ENCODE measurements at regions not wholly inside any gene's neighbourhood (a gene's known extent, or its start where the extent isn't known, plus 50 kb on each side); places are given as distances from the start of the nearest gene placed in this dataset.
"Not testable (repeated sequence)": the region's sequence is repeated elsewhere in the genome, so short reads cannot be mapped to it uniquely, and the experiment has no call there.

DNA sequence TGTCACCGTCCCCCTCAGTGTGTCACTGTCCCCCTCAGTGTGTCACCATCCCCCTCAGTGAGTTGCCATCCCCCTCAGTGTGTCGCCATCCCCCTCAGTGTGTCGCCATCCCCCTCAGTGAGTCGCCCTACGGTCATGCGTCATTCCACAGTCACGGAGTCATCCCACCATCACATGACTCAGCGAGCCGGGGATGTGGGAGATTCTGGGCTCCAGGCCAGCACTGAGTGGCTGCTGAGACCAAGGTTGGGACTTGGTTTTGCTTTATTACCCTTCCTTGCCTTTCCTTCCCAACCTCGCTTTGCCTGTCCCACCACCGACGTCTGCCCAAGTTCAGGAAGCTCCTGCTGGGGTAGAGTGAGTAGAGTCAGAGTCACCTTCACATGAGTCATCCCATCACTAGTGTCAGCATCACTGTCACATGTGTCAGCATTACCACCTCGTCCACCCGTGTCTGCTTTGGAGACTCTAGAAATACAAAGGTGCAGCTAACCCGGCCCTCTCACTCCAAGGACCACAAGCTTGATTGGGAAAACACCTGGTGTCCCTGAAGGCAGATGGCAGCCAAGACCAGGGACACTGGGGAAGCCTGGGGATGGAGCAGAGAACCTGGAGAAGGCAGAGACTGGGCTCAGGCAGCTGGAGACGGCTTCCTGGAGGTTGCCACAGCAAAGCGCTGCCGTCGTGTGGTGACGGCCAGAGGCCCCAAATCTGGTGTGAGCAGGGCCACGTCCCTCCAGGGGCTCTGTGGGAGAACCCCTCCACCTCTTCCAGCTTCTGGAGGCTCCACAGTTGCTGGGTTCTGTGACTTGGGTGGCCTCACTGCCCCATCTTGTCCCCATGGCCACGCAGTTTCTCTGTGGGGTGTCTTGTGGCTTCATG is 485.2 kb upstream of the SALL3 start:
- Histone ChIP-seq H3K4me3 (ENCODE audit: low read depth in 1 of 5, low read length in 5 of 5) (no peak overlapping the region), H3K9ac (ENCODE audit: low read length in 5 of 5) (no peak overlapping the region), H3K27ac (ENCODE audit: low read depth, low read length) (no peak overlapping the region), H3K36me3 (ENCODE audit: control insufficient read depth in 5 of 5, insufficient read depth in 5 of 5, low read length in 5 of 5) (no peaks in the 10 kb centered on the region), H3K9me3 (ENCODE audit: control insufficient read depth in 5 of 5, low read length in 5 of 5) (peaks cover 0 to 16% (median 9%) of the 10 kb centered on the region in 5 donors), H3K4me1 (ENCODE audit: control insufficient read depth in 5 of 5, insufficient read depth in 5 of 5, low read length in 5 of 5) (no peaks in the 10 kb centered on the region), H3K27me3 (ENCODE audit: control insufficient read depth in 5 of 5, insufficient read depth in 4 of 5, low read length in 5 of 5) (peaks cover 0 to 8% (median 0%) of the 10 kb centered on the region in 5 donors)

DNA sequence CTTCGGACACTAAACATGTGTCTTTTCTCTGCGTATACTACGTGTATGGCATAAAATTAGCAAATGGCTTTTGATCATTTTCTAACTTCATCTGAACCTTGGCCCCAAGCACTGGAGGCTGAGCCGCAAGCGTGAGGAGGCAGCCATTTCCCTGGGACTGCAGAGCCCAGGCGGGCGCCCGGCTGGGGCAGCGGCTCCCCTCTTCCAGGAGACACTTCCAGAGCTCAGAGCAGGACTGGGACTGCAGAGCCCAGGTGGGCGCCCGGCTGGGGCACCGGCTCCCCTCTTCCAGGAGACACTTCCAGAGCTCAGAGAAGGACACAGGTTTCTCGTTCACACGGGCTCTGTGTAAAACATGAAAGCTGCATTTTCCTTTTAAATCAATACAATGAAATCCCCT is 484.1 kb upstream of the SALL3 start:
- Histone ChIP-seq H3K4me3 (ENCODE audit: low read depth in 1 of 5, low read length in 5 of 5) (no peak overlapping the region), H3K27ac (ENCODE audit: low read depth, low read length) (no peak overlapping the region), H3K9ac (ENCODE audit: low read length in 5 of 5) (no peak overlapping the region), H3K4me1 (ENCODE audit: control insufficient read depth in 5 of 5, insufficient read depth in 5 of 5, low read length in 5 of 5) (no peaks in the 10 kb centered on the region), H3K36me3 (ENCODE audit: control insufficient read depth in 5 of 5, insufficient read depth in 5 of 5, low read length in 5 of 5) (no peaks in the 10 kb centered on the region), H3K9me3 (ENCODE audit: control insufficient read depth in 5 of 5, low read length in 5 of 5) (peaks cover 0 to 16% (median 9%) of the 10 kb centered on the region in 5 donors), H3K27me3 (ENCODE audit: control insufficient read depth in 5 of 5, insufficient read depth in 4 of 5, low read length in 5 of 5) (peaks cover 0 to 8% (median 2%) of the 10 kb centered on the region in 5 donors)

DNA sequence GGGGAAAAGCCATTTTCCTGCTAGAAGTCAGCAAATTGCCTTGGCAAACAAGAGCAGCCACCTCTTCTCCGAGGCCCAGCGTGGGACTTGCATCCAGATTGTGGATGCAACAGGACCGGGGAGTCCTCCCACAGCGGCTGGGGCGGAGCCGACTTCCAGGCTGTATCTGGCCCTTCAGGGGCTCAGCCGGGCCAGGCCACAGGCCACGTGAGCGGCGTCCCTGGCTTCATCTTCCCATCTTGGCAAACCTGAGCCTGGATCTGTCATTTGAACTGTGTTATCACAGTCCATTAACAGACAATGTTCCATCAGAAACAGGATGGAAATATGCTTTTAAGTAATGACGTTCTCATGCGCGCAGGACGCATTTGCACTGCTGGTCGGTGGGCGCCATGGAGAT is 483.5 kb upstream of the SALL3 start:
- Histone ChIP-seq H3K9ac (ENCODE audit: low read length in 5 of 5) (no peak overlapping the region), H3K27me3 (ENCODE audit: control insufficient read depth in 5 of 5, insufficient read depth in 4 of 5, low read length in 5 of 5) (peaks cover 0 to 8% (median 2%) of the 10 kb centered on the region in 5 donors), H3K9me3 (ENCODE audit: control insufficient read depth in 5 of 5, low read length in 5 of 5) (peaks cover 0 to 16% (median 9%) of the 10 kb centered on the region in 5 donors), H3K4me1 (ENCODE audit: control insufficient read depth in 5 of 5, insufficient read depth in 5 of 5, low read length in 5 of 5) (no peaks in the 10 kb centered on the region), H3K27ac (ENCODE audit: low read depth, low read length) (no peak overlapping the region), H3K36me3 (ENCODE audit: control insufficient read depth in 5 of 5, insufficient read depth in 5 of 5, low read length in 5 of 5) (no peaks in the 10 kb centered on the region), H3K4me3 (ENCODE audit: low read depth in 1 of 5, low read length in 5 of 5) (no peak overlapping the region)

DNA sequence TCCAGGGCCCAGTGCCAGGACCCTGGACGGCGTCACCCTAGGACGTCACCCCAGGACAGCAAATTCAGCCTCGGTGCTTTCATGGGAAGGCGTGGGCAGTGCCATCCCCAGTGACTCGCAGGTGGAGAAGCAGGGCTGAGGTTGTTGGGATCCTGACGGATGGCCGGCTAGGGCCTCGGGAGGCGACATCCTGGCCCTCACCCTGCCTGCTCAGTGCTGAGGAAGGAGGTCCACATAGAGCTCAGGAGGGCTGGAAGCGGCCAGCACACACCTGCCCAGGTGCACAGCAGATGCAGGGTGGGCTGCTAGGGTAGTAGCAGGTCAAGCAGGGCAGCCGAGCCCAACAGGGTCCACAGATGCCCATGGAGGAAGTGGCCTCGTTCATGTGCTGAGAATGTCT is 482.0 kb upstream of the SALL3 start:
- peaks cover 0 to 14% (median 8%) of the 10 kb centered on the region in 5 donors for H3K9me3 ChIP-seq (ENCODE audit: control insufficient read depth in 5 of 5, low read length in 5 of 5)
- H3K27ac ChIP-seq (ENCODE audit: low read depth, low read length), result no peak overlapping the region
- peaks cover 0 to 8% (median 2%) of the 10 kb centered on the region in 5 donors for H3K27me3 ChIP-seq (ENCODE audit: control insufficient read depth in 5 of 5, insufficient read depth in 4 of 5, low read length in 5 of 5)
- H3K9ac ChIP-seq (ENCODE audit: low read length in 5 of 5), result no peak overlapping the region
- H3K4me1 ChIP-seq (ENCODE audit: control insufficient read depth in 5 of 5, insufficient read depth in 5 of 5, low read length in 5 of 5), result no peaks in the 10 kb centered on the region
- H3K36me3 ChIP-seq (ENCODE audit: control insufficient read depth in 5 of 5, insufficient read depth in 5 of 5, low read length in 5 of 5), result no peaks in the 10 kb centered on the region
- H3K4me3 ChIP-seq (ENCODE audit: low read depth in 1 of 5, low read length in 5 of 5), result no peak overlapping the region

DNA sequence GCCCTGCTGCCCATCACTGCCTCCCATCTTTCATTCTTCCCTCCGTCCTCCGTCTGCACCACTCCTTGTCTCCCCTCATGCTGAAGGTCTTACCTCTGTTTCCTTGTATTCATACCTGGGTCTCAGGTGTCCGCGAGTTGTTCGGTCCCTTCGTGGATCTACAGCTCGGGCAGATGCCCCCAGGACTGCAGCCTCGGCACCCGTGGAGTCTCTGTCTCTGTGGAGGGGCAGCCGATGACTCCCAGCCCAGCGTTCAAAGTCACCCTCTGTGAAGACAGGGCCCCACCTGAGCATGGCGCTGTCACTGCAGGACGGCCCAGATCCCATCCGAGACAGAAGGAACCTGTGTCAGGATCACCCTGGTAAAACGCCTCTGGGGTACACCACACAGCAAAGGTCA is 480.0 kb upstream of the SALL3 start:
- H3K9ac ChIP-seq (ENCODE audit: low read length in 5 of 5), result no peak overlapping the region
- peaks cover 0 to 8% (median 2%) of the 10 kb centered on the region in 5 donors for H3K27me3 ChIP-seq (ENCODE audit: control insufficient read depth in 5 of 5, insufficient read depth in 4 of 5, low read length in 5 of 5)
- no peaks in the 10 kb centered on the region for H3K36me3 ChIP-seq (ENCODE audit: control insufficient read depth in 5 of 5, insufficient read depth in 5 of 5, low read length in 5 of 5)
- H3K4me1 ChIP-seq (ENCODE audit: control insufficient read depth in 5 of 5, insufficient read depth in 5 of 5, low read length in 5 of 5), result no peaks in the 10 kb centered on the region
- peaks cover 0 to 7% (median 2%) of the 10 kb centered on the region in 5 donors for H3K9me3 ChIP-seq (ENCODE audit: control insufficient read depth in 5 of 5, low read length in 5 of 5)
- H3K4me3 ChIP-seq (ENCODE audit: low read depth in 1 of 5, low read length in 5 of 5), result no peak overlapping the region
- H3K27ac ChIP-seq (ENCODE audit: low read depth, low read length), result no peak overlapping the region

DNA sequence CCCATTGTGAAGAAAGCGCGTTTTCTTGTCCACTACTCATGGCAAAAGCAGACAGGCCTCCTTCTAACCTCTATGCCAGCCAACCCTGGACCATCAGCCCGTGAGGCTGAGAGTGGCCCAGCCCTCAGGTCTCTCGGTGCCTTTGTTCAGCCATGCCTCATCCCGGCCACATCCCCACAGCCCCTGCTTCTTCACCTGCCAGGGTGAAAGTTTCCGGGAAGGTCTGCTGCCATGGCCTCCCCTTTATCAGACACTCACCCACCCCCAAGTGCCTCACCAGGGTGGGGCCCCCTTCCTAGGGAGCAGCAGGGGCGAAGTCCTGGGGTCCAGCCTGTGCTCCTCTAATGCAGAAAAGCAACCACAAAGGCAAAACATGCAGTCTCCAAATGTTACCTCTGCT is 478.4 kb upstream of the SALL3 start:
- H3K27ac ChIP-seq (ENCODE audit: low read depth, low read length), result no peak overlapping the region
- peaks cover 0 to 7% (median 2%) of the 10 kb centered on the region in 5 donors for H3K9me3 ChIP-seq (ENCODE audit: control insufficient read depth in 5 of 5, low read length in 5 of 5)
- no peaks in the 10 kb centered on the region for H3K4me1 ChIP-seq (ENCODE audit: control insufficient read depth in 5 of 5, insufficient read depth in 5 of 5, low read length in 5 of 5)
- H3K36me3 ChIP-seq (ENCODE audit: control insufficient read depth in 5 of 5, insufficient read depth in 5 of 5, low read length in 5 of 5), result no peaks in the 10 kb centered on the region
- peaks cover 0 to 12% (median 4%) of the 10 kb centered on the region in 5 donors for H3K27me3 ChIP-seq (ENCODE audit: control insufficient read depth in 5 of 5, insufficient read depth in 4 of 5, low read length in 5 of 5)
- no peak overlapping the region for H3K9ac ChIP-seq (ENCODE audit: low read length in 5 of 5)
- H3K4me3 ChIP-seq (ENCODE audit: low read depth in 1 of 5, low read length in 5 of 5), result no peak overlapping the region

DNA sequence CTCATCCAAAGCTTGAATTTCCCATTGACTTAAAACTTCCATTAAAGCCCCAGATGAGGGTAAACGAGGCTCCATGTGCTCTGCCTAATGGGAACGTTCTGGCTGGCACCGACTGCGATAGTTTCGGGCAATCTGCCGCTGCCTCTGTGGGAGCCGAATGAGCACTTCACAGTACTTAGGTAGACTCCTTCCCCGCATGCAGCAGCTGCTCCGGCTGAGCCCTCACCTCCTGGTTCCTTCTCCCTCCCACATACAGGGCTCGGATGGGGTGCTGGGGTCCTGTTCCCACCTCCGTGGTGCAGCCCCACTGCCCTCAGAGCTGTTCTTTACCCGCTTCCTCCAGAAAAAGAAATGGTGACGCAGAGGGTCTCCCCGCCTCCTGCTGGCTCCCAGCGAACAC is 476.5 kb upstream of the SALL3 start:
- peaks cover 0 to 9% (median 2%) of the 10 kb centered on the region in 5 donors for H3K9me3 ChIP-seq (ENCODE audit: control insufficient read depth in 5 of 5, low read length in 5 of 5)
- H3K4me1 ChIP-seq (ENCODE audit: control insufficient read depth in 5 of 5, insufficient read depth in 5 of 5, low read length in 5 of 5), result no peaks in the 10 kb centered on the region
- H3K4me3 ChIP-seq (ENCODE audit: low read depth in 1 of 5, low read length in 5 of 5), result no peak overlapping the region
- no peak overlapping the region for H3K9ac ChIP-seq (ENCODE audit: low read length in 5 of 5)
- H3K27ac ChIP-seq (ENCODE audit: low read depth, low read length), result no peak overlapping the region
- H3K27me3 ChIP-seq (ENCODE audit: control insufficient read depth in 5 of 5, insufficient read depth in 4 of 5, low read length in 5 of 5), result peaks cover 0 to 13% (median 4%) of the 10 kb centered on the region in 5 donors
- H3K36me3 ChIP-seq (ENCODE audit: control insufficient read depth in 5 of 5, insufficient read depth in 5 of 5, low read length in 5 of 5), result no peaks in the 10 kb centered on the region

DNA sequence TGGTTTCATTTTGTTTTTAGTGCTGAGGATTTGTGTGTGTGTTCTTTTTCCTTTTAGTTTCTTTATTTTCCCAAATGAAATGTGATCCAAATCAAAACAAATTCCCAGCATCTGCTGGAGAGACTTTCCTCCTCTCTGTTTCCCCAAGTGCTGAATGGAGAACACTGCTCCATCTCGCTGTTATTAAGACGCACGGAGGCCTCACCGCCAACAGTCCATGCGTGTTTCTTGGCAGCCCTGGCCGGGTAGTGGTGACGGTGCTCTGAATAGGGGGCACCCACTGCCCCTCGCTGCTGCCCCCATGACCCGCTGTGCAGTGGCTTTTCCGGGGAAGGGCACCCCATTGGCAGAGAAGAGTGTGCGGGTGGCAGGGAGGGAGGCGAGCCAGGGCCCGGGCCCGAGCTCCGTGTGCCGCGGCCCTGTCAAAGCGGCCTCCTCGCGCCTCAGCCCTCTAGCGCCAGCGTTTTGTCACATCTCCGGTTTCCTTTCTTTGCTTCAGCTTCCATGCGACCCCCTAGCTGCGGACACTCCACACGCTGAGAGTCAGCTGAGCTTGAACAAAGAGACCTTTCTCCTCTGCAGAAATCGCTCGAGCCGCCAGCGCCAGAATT is 473.7 kb upstream of the SALL3 start:
- no peak overlapping the region for H3K27ac ChIP-seq (ENCODE audit: low read depth, low read length)
- H3K9ac ChIP-seq (ENCODE audit: low read length in 5 of 5), result no peak overlapping the region
- H3K27me3 ChIP-seq (ENCODE audit: control insufficient read depth in 5 of 5, insufficient read depth in 4 of 5, low read length in 5 of 5), result peaks cover 0 to 13% (median 2%) of the 10 kb centered on the region in 5 donors
- no peaks in the 10 kb centered on the region for H3K36me3 ChIP-seq (ENCODE audit: control insufficient read depth in 5 of 5, insufficient read depth in 5 of 5, low read length in 5 of 5)
- H3K9me3 ChIP-seq (ENCODE audit: control insufficient read depth in 5 of 5, low read length in 5 of 5), result peaks cover 0 to 13% (median 0%) of the 10 kb centered on the region in 5 donors
- H3K4me1 ChIP-seq (ENCODE audit: control insufficient read depth in 5 of 5, insufficient read depth in 5 of 5, low read length in 5 of 5), result no peaks in the 10 kb centered on the region
- H3K4me3 ChIP-seq (ENCODE audit: low read depth in 1 of 5, low read length in 5 of 5), result no peak overlapping the region

DNA sequence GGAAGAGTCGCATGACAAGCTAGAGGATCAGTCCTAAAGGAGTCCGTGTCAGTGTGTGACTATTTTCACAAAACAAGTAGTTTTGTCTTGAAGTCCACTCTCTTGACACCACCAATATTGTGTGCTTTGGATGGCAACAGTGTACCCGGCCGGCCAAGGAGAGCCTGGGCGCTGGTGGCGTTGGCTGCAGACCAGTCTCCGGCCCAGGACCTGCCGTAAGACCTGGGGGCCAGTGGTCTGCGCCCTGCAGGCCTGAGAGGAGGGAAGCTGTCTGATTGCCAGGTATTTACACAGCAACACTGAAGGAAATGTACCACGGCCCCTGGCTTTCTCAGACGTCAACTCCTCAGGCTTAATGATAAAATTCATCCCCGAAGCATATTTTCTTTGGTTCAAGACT is 472.4 kb upstream of the SALL3 start:
- H3K9me3 ChIP-seq (ENCODE audit: control insufficient read depth in 5 of 5, low read length in 5 of 5), result peaks cover 0 to 15% (median 0%) of the 10 kb centered on the region in 5 donors
- H3K4me3 ChIP-seq (ENCODE audit: low read depth in 1 of 5, low read length in 5 of 5), result no peak overlapping the region
- H3K27me3 ChIP-seq (ENCODE audit: control insufficient read depth in 5 of 5, insufficient read depth in 4 of 5, low read length in 5 of 5), result peaks cover 0 to 13% (median 6%) of the 10 kb centered on the region in 5 donors
- no peaks in the 10 kb centered on the region for H3K4me1 ChIP-seq (ENCODE audit: control insufficient read depth in 5 of 5, insufficient read depth in 5 of 5, low read length in 5 of 5)
- no peaks in the 10 kb centered on the region for H3K36me3 ChIP-seq (ENCODE audit: control insufficient read depth in 5 of 5, insufficient read depth in 5 of 5, low read length in 5 of 5)
- no peak overlapping the region for H3K9ac ChIP-seq (ENCODE audit: low read length in 5 of 5)
- H3K27ac ChIP-seq (ENCODE audit: low read depth, low read length), result no peak overlapping the region

DNA sequence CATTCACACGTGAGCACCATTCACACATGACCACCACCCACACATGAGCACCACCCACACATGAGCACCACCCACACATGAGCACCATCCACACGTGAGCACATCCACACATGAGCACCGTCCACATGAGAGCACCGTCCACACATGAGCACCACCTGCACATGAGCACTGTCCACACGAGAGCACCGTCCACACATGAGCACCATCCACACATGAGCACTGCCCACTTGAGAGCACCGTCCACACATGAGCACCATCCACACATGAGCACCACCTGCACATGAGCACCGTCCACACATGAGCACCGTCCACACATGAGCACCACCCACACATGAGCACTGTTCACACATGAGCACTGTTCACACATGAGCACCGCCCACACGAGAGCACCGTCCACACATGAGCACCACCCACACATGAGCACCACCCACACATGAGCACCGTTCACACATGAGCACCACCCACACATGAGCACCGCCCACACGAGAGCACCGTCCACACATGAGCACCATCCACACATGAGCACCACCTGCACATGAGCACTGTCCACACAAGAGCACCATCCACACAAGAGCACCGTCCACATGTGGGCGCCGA is 471.3 kb upstream of the SALL3 start:
- H3K4me3 ChIP-seq (ENCODE audit: low read depth in 1 of 5, low read length in 5 of 5); H3K36me3 ChIP-seq (ENCODE audit: control insufficient read depth in 5 of 5, insufficient read depth in 5 of 5, low read length in 5 of 5); H3K9ac ChIP-seq (ENCODE audit: low read length in 5 of 5); H3K4me1 ChIP-seq (ENCODE audit: control insufficient read depth in 5 of 5, insufficient read depth in 5 of 5, low read length in 5 of 5); H3K27ac ChIP-seq (ENCODE audit: low read depth, low read length): not testable (repeated sequence)
- H3K27me3 ChIP-seq (ENCODE audit: control insufficient read depth in 5 of 5, insufficient read depth in 4 of 5, low read length in 5 of 5), result peaks cover 2 to 13% (median 8%) of the 10 kb centered on the region in 5 donors
- peaks cover 0 to 16% (median 0%) of the 10 kb centered on the region in 5 donors for H3K9me3 ChIP-seq (ENCODE audit: control insufficient read depth in 5 of 5, low read length in 5 of 5)
